Fibroblast of skin of abdomen (primary cell): ENCODE measurements at regions not wholly inside any gene's neighbourhood (a gene's known extent, or its start where the extent isn't known, plus 50 kb on each side); places are given as distances from the start of the nearest gene placed in this dataset.

Experiments used
- DNase-seq: peaks from one replicate; pipeline ENCODE4 v3.0.0-alpha.2; 2013

DNA sequence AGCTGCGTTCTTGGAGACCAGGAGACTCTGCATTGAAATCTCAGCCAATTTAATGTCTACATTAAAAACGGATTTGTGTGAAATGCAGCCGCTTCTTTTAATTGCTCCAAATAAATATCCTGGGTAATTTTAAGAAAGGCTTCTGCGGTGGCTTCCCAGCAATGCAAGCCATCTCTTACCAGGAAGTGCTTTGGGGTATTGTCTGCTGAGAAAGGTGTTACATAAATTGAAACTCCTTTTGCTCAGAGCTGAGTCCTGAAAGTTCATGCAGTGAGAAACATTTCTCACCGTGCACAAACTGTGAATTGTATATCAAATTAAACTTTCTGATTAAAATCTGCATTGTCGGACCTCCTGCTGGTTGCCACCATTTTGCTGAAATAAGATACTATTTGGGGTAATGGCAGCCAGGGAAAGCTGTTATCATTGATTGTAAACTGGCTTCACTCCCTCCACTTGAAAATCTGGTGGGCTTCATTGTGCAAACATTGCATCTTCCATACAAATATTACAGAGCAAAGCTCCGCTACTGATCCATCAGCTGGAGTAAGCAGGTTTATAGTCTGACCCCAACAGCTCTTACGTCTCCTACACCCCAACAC lies 59.5 kb downstream of the ZIC5 start:
- DNase-seq = no peak

GRCh38 chr13:99911069-99911964 lies 60.2 kb downstream of the ZIC5 start:
- no peak for DNase-seq

DNA sequence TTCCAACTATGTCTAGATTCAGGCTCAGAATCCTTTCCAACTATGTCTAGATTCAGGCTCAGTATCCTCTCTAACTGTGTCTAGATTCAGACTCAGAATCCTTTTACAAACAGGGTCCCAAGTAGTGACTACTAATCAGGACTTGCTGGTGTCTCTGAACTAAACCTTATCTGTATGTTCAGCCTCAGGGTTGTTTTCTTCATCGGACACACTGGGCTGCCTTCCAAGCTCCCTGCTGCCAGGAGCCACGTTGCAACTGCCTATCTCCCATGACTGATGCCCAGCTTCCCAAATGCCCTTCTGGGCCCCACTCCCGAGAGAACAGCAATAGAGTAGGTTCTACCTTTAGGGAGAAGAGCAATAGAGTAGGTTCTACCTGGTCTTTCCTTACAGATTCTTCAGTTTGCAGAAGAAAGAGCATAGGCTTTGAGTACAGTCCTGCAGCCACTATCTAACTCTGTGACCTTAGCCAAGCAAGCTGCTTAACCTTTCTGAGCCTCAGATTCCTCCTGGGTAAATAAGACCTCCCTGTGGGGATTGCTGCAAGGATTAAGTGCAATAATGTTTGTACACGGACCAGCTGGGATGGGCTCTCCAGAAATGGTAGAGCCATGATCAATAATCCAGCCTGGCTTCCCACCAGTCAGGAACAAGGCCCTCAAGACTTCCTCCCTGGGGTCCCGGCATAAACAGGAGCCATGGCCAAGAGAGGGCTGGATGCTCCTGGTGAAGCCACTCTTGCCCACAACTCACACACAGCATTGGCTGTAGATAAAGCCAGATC lies 61.5 kb downstream of the ZIC5 start:
- no peak for DNase-seq

DNA sequence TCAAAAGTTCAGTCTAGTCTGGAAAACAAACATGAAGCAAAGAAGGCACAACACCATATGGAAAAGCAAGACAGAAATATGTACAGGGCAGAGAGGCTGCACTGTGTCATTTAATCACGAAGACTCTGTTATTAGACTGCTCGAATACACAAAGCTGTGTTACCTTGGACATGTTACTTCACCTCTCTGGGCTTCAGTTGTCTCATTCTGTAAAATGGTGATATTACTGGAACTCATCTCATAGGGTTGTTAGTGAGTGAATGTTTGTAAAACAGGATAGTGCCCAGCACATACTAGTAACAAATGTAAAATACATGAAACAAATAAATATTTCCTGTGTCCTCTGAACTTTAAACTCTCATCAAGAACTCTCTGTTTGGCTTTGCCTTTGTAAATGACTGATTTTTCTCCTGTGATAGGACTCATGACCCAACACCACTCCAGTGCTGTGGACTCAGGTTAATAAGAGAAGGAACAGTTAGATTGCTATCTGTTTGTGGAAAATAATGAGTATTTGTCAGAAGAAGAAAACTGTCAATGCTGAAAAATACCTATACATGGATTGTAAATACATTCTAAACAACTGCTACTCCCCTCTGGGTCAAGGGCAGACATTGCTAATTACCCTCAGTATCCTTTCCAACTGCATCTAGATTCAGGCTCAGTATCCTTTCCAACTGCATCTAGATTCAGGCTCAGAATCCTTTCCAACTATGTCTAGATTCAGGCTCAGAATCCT lies 62.3 kb downstream of the ZIC5 start:
- no peak for DNase-seq

GRCh38 chr13:99908140-99908803 lies 63.3 kb downstream of the ZIC5 start:
- no peak for DNase-seq

DNA sequence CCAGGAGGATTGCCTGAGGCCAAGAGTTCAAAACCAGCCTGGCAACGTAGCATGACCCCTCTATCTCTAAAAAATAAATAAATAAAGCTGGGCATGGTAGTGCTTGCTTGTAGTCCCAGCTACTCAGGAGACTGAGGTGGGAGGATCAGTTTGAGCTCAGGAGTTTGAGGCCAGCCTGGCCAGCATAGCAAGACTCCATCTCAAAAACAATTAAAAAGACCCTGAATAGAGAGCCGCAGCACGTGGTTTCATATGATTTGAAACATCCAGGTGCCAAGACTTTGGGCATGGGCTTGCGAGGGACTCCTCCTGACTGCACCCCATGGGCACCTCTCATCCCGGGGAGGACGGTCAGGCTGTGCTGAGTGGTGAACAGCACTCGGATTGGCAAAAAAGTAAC lies 63.9 kb downstream of the ZIC5 start:
- DNase-seq = no peak

DNA sequence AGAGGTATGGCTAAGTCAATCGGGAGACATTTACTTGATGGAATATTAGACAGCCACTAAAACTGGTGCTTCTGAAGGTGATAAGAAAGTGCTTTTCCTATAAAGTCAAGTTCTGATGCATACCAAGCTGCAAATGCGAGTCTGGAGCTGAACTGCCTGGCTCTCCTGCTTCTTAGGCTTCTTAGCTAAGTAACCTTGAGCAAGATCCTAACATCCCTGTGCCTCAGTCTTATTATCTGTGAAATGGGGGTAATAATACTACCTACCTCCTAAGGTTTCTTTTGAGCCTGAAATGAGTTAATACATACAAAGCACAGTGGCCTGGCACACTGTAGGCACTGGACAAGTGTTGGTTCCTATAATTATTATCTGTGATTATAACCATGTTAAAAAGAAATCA lies 64.5 kb downstream of the ZIC5 start:
- DNase-seq = no peak

GRCh38 chr13:99905814-99906213 lies 65.8 kb downstream of the ZIC5 start:
- no peak for DNase-seq

DNA sequence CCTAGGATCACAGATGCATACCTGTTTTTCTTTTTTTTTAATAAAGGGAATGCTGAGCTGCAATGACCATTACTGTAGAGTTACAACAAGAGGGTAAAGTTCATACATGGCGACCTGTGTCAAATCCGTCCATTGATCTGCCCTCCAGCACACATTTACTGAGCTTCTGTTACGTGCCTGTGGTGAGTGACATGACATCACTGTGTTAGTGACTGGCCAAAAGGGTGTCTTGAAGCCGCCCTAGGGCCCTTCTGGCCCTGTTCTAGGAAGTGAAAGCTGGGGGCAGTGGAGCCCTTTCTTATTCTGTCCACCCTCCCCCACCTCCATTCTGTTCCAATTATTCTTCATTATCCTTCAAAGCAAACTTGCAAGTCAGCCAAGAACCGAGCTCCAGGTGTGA lies 66.3 kb downstream of the ZIC5 start:
- no peak for DNase-seq

- no peak for DNase-seq
These were observed 68.4 kb downstream of the ZIC5 start for GRCh38 chr13:99903140-99903539.

DNA sequence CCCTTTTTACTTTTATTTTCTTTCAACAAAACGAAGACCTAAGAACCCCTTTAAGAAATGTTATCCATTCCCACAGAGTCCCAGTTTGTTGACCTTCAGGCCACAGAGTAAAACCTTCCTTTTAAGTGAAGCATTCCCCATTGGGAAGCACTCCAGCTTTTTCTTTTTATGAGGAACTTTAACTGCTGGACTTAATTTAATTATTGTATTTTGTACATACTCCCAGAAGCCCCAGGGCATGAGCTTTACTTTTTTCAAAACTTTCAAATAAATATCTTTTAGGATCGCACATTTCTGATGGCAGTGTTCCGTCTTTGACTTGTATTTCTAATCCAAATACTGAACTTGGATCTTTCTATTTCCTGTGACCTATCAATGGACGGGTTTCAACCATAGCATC lies 68.9 kb downstream of the ZIC5 start:
- no peak for DNase-seq

GRCh38 chr13:99900960-99901359 lies 70.6 kb downstream of the ZIC5 start:
- DNase-seq = no peak

DNA sequence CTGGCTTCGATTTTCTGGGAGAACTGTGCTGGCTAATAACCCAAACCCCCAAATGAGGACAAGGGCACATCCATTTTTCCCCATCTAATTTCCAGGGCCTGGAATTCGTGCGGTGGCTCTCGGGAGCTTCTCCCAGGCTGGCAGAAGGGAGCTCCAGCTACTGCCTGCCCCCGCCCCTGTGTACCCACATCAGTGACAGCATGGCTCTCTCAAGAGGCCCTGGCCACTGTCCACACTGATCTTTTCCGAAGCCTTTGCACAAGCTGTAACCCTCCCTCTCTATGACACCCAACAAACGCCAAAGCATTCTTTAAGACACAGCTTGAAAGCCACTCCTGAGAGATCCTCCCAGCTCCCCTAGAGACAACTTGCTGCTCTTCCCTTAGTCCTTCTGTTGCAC lies 73.1 kb downstream of the ZIC5 start:
- no peak for DNase-seq

GRCh38 chr13:99897076-99897440 lies 74.5 kb downstream of the ZIC5 start:
- DNase-seq = no peak

DNA sequence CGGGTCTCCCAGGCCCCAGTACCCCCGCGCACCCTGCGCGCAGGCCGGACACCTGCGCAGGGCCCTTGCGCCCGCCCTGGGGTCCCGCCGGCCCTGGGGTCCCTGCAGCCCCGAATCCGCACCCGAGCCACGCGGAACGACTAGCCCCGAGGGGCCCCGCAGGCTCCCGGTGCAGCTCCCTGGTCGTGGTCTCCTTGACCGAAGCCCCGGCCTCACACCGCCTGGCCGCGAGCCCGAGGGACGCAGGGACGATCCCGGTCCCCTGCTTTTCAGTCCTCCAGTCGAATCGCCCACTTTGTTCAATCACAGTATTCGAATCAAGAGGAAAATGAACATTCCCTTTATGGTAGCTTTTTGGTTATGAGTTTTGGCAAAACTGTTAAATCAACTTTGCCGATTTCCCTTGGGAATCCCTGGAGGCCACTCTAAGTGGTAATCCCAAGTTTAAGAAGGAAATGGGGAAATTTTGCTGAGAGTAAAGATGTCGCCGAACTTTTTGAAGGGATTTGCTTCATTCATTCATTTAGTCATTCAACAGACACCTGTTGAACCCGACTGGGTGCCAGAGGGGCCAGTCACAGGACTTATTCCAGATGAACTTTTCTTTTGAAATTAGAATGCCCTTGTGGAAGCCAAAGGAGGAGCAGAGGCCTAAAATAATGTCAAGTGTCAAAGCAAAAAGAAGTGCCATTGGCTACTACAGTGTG lies 75.0 kb downstream of the ZIC5 start:
- DNase-seq = no peak

DNA sequence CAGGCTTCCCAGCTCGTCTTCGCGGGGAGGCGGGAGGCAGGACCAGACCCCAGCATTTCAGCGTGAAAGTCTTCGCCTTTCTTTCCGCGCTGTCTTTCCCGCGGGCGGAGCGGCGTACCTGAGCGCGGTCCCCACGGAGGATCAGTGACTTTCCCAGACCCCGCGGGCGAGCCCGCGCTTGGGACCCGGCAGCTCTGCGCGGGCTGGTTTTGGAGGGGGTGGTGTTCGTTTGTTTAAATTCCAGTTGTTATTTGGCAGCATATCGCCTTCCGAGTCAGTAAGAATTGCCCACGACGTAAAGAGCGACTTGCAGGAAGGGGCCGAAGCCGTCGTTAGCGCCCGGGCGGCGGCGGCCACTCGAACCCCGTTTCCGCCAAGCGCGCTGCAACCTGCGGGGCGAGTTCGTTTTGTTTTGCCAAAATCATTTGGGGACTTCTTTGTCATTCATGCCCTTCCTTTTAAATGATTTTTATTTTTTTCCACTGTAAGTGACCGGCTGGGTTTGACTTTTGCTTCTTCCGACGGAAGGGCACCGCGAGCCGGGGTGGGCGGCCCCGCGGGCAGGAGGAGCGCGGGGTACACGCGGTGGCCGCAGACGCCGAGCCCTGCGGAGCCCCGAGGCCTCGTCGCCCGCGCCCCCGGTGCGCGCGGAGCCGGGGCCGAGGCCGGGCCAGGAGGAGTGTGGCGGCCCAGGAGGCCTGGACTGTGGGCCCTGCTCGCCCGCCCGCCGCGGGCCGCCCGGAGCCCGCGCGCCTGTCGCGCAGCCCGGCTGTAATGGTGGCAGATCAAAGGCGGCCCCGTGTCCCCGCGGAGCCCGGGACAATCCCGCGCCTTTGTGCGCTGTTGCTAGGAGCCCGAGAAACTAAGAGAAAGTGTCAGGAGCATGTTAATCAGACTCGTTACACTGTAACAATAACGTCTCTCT lies 75.9 kb downstream of the ZIC5 start:
- DNase-seq = no peak

DNA sequence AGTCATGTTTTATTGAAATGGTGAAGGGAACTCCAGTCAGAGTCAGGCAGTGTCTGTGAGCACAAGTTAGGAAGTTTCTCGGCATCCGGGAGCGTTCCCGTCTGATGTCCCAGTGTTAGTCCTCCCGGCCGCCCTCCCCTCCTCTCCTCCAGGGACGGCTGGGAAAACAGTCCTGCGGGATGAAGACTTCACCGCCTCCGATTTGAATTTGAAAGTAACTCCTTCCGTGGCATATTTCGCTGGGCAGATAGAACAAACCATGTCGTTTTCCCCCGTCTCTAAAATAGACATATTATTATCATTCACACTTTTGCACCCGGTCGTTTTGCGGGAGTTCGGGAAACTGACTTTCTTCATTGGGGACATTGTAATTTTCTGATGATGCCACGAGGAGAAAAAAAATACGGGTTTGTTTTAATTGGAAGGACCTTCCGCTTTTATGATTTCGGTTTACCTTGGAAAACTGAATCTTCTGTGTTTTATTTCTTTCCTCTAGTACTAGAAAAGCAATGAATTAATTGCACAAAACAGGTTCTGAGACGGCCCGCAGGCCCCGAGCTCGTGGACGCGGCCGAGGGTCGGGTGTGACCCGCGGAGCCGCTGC lies 76.6 kb downstream of the ZIC5 start:
- no peak for DNase-seq

- DNase-seq = no peak
These were observed 77.3 kb downstream of the ZIC5 start for GRCh38 chr13:99894105-99894839.

DNA sequence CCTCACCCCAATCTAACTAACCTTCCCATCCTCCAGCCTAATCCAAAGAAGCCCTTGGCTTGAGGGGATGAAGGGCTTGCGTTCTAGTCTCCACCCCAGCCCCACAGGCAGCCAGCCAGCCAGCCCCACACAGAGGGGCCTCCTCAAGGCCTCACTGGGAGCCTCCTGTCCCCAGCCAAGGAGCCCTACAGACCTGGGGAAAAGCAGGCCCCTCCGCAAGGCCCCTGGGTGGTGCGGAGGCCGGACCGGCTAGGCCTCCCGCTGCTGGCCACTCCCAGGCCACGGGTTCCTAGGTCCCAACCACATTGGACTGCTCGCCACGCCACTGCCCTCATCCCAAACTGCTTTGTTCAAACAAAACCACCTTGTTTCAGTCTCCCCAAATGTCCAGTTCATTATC lies 78.0 kb downstream of the ZIC5 start:
- no peak for DNase-seq
